Neural progenitor cell (in vitro differentiated cells): ENCODE measurements at regions not wholly inside any gene's neighbourhood (a gene's known extent, or its start where the extent isn't known, plus 50 kb on each side); places are given as distances from the start of the nearest gene placed in this dataset.

ENCODE experiments used
- DNase-seq: peaks from one replicate; pipeline ENCODE4 v3.0.0-alpha.2; 2016; ENCODE audit warnings: low spot score
- H2AFZ ChIP-seq: fragments of 200-600 bp; sonication (generic); replicated peaks from 2 replicates; pipeline ENCODE4 v1.6.1; 2016; ENCODE audit warnings: antibody characterized with exemption
- H3F3A ChIP-seq: fragments of 200-600 bp; sonication (generic); 2 replicates; pipeline ENCODE4 v1.6.1; 2016; ENCODE audit warnings: antibody characterized with exemption, low read depth
- H3K27ac ChIP-seq: fragments of 200-600 bp; sonication (generic); 2 replicates; pipeline ENCODE4 v1.5.1; 2016; ENCODE audit warnings: mild to moderate bottlenecking
- H3K27me3 ChIP-seq: fragments of 200-600 bp; sonication (generic); 2 replicates; pipeline ENCODE4 v1.6.1; 2016; ENCODE audit warnings: mild to moderate bottlenecking, moderate library complexity
- H3K36me3 ChIP-seq: fragments of 200-600 bp; sonication (generic); 2 replicates; pipeline ENCODE4 v1.5.1; 2016
- H3K4me1 ChIP-seq: fragments of 200-600 bp; sonication (generic); 2 replicates; pipeline ENCODE4 v1.6.1; 2016; ENCODE audit warnings: mixed run types
- H3K4me2 ChIP-seq: fragments of 200-600 bp; sonication (generic); 2 replicates; pipeline ENCODE4 v1.6.1; 2016
- H3K4me3 ChIP-seq: fragments of 200-600 bp; sonication (generic); 2 replicates; pipeline ENCODE4 v1.5.1; 2016
- H3K79me2 ChIP-seq: fragments of 200-600 bp; sonication (generic); 2 replicates; pipeline ENCODE4 v1.6.1; 2016; ENCODE audit warnings: low read depth
- H3K9ac ChIP-seq: fragments of 200-600 bp; sonication (generic); 2 replicates; pipeline ENCODE4 v1.6.1; 2016
- H3K9me3 ChIP-seq: fragments of 200-600 bp; sonication (generic); 2 replicates; pipeline ENCODE4 v1.5.1; 2016; ENCODE audit warnings: low read depth
- H4K20me1 ChIP-seq: fragments of 200-600 bp; sonication (generic); 2 replicates; pipeline ENCODE4 v1.6.1; 2016; ENCODE audit warnings: low read depth
- H3K27ac Mint-ChIP-seq: 3 replicates; pipeline ENCODE4 v1.8.0; 2021; ENCODE audit warnings: mixed read lengths
- H3K27me3 Mint-ChIP-seq: 2 replicates; pipeline ENCODE4 v1.8.0; 2022; ENCODE audit warnings: low read depth, mild to moderate bottlenecking, inconsistent platforms, moderate library complexity, mixed read lengths; ENCODE audit not compliant: insufficient read depth
- H3K36me3 Mint-ChIP-seq: 3 replicates; pipeline ENCODE4 v1.8.0; 2021; ENCODE audit warnings: mixed read lengths
- H3K4me1 Mint-ChIP-seq: 3 replicates; pipeline ENCODE4 v1.8.0; 2021; ENCODE audit warnings: mixed read lengths
- H3K4me3 Mint-ChIP-seq: 3 replicates; pipeline ENCODE4 v1.8.0; 2021; ENCODE audit warnings: mild to moderate bottlenecking, moderate library complexity, mixed read lengths
- H3K9me3 Mint-ChIP-seq: 3 replicates; pipeline ENCODE4 v1.8.0; 2020; ENCODE audit warnings: mixed read lengths
- CTCF ChIP-seq: fragments of 200-600 bp; sonication (generic); IDR thresholded peaks from 2 replicates; pipeline ENCODE4 v1.5.1; 2017; ENCODE audit warnings: antibody characterized with exemption, mild to moderate bottlenecking
- EZH2 ChIP-seq: fragments of 200-600 bp; sonication (generic); IDR thresholded peaks from 2 replicates; pipeline ENCODE4 v1.6.1; 2017; ENCODE audit warnings: antibody characterized with exemption, mild to moderate bottlenecking, moderate library complexity
- EZH2phosphoT487 ChIP-seq: fragments of 200-600 bp; sonication (generic); IDR thresholded peaks from 2 replicates; pipeline ENCODE4 v1.6.1; 2017; ENCODE audit warnings: antibody characterized with exemption

- H3K4me3 Mint-ChIP-seq: no peak overlapping the region
- no peak overlapping the region for H3K9ac ChIP-seq
- no peak overlapping the region for H3K4me2 ChIP-seq
- H4K20me1 ChIP-seq: no peaks in the 10 kb centered on the region
- no peak overlapping the region for H3K27ac Mint-ChIP-seq
- no peaks in the 10 kb centered on the region for H3K79me2 ChIP-seq
- H3K27me3 Mint-ChIP-seq: peaks cover 6% of the 10 kb centered on the region
- H3K9me3 Mint-ChIP-seq: peaks cover 8% of the 10 kb centered on the region
- no peak for DNase-seq
- no peak overlapping the region for H3K27ac ChIP-seq
- H3K9me3 ChIP-seq: no peaks in the 10 kb centered on the region
- no peak overlapping the region for H2AFZ ChIP-seq
- no peaks in the 10 kb centered on the region for H3K4me1 Mint-ChIP-seq
- H3F3A ChIP-seq: no peaks in the 10 kb centered on the region
- no peaks in the 10 kb centered on the region for H3K4me1 ChIP-seq
- TF ChIP-seq EZH2phosphoT487: no peak
- no peak for TF ChIP-seq EZH2
- no peak for TF ChIP-seq CTCF
- no peak overlapping the region for H3K4me3 ChIP-seq
- no peaks in the 10 kb centered on the region for H3K27me3 ChIP-seq
- H3K36me3 Mint-ChIP-seq: no peaks in the 10 kb centered on the region
- no peaks in the 10 kb centered on the region for H3K36me3 ChIP-seq
These were observed 123.0 kb downstream of the CXCL12 start for GRCh38 chr10:44261710-44262455.

DNA sequence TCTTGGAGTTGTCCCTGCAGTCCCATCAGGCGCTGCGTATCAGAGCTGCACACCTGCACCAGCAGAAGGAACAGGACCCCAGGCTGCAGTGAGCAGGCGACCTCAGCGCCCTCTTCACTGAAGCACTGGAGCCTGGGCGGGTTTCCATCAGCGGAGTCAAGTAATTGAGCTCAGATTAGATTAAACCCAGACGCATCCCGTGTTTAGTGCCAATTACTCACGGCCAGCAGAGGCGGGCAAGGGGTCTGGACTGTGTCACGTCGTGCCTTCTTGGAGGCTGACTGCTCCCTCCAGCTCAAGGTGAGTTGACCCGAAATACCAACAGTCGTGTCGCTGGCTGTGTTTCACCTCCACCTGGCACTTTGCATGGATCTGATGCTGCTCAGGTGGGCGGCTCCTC is 123.6 kb downstream of the CXCL12 start:
- no peaks in the 10 kb centered on the region for H4K20me1 ChIP-seq
- H3F3A ChIP-seq: no peaks in the 10 kb centered on the region
- H3K27me3 Mint-ChIP-seq: peaks cover 6% of the 10 kb centered on the region
- H3K36me3 ChIP-seq: no peaks in the 10 kb centered on the region
- no peak overlapping the region for H3K27ac Mint-ChIP-seq
- H2AFZ ChIP-seq: no peak overlapping the region
- H3K36me3 Mint-ChIP-seq: no peaks in the 10 kb centered on the region
- no peak overlapping the region for H3K27ac ChIP-seq
- no peaks in the 10 kb centered on the region for H3K4me1 ChIP-seq
- H3K4me3 Mint-ChIP-seq: no peak overlapping the region
- H3K4me2 ChIP-seq: no peak overlapping the region
- peaks cover 2% of the 10 kb centered on the region for H3K9me3 Mint-ChIP-seq
- no peak for DNase-seq
- no peaks in the 10 kb centered on the region for H3K27me3 ChIP-seq
- no peaks in the 10 kb centered on the region for H3K4me1 Mint-ChIP-seq
- no peaks in the 10 kb centered on the region for H3K79me2 ChIP-seq
- no peak overlapping the region for H3K4me3 ChIP-seq
- no peaks in the 10 kb centered on the region for H3K9me3 ChIP-seq
- TF ChIP-seq EZH2phosphoT487 (no peak), CTCF (no peak), EZH2 (no peak)
- H3K9ac ChIP-seq: no peak overlapping the region

GRCh38 chr10:44260286-44260928 is 124.5 kb downstream of the CXCL12 start:
- DNase-seq: no peak
- H4K20me1 ChIP-seq: no peaks in the 10 kb centered on the region
- no peaks in the 10 kb centered on the region for H3K27me3 ChIP-seq
- H3K79me2 ChIP-seq: no peaks in the 10 kb centered on the region
- H3K36me3 Mint-ChIP-seq: no peaks in the 10 kb centered on the region
- no peak overlapping the region for H3K4me3 Mint-ChIP-seq
- no peaks in the 10 kb centered on the region for H3F3A ChIP-seq
- no peak overlapping the region for H3K27ac ChIP-seq
- H3K4me3 ChIP-seq: no peak overlapping the region
- TF ChIP-seq CTCF: no peak
- TF ChIP-seq EZH2phosphoT487: no peak
- no peaks in the 10 kb centered on the region for H3K4me1 ChIP-seq
- no peaks in the 10 kb centered on the region for H3K4me1 Mint-ChIP-seq
- no peak overlapping the region for H3K9ac ChIP-seq
- no peak overlapping the region for H2AFZ ChIP-seq
- H3K9me3 ChIP-seq: no peaks in the 10 kb centered on the region
- H3K27me3 Mint-ChIP-seq: peaks cover 9% of the 10 kb centered on the region
- no peak overlapping the region for H3K4me2 ChIP-seq
- H3K27ac Mint-ChIP-seq: no peak overlapping the region
- peaks cover 2% of the 10 kb centered on the region for H3K9me3 Mint-ChIP-seq
- H3K36me3 ChIP-seq: no peaks in the 10 kb centered on the region
